Caco-2 (cell line): ENCODE measurements at regions not wholly inside any gene's neighbourhood (a gene's known extent, or its start where the extent isn't known, plus 50 kb on each side); places are given as distances from the start of the nearest gene placed in this dataset.
"Not testable (repeated sequence)": the region's sequence is repeated elsewhere in the genome, so short reads cannot be mapped to it uniquely, and the experiment has no call there.

Experiments used
- BruUV-seq: library from RNA; stranded (reverse); fragments of 400-500 nt; replicated peaks from 2 replicates; lab custom pipeline; 2021; lab: Mats Ljungman, UMichigan
- CTCF ChIA-PET: fragments of 300-600 bp; sonication (Branson Sonifier 250); formaldehyde crosslinking; loops from one replicate; lab custom pipeline; 2022; ENCODE audit warnings: antibody characterized with exemption; lab: Charles Lee
- POLR2A ChIA-PET: fragments of 300-600 bp; sonication (Branson Sonifier 250); formaldehyde crosslinking; loops from one replicate; lab custom pipeline; 2022; ENCODE audit warnings: antibody characterized with exemption; lab: Charles Lee
- DNase-seq, 2 experiments: peaks; one replicate each; pipeline versions ENCODE4 v3.0.0 to v3.0.0-alpha.2; 2020 to 2022
- H3K27me3 ChIP-seq: replicated peaks from 2 replicates; pipeline ENCODE4 v1.6.0; 2011; ENCODE audit warnings: low read length; ENCODE audit not compliant: control insufficient read depth, insufficient read depth
- H3K36me3 ChIP-seq: 2 replicates; pipeline ENCODE4 v1.5.1; 2011; ENCODE audit warnings: low read length; ENCODE audit not compliant: control insufficient read depth, insufficient read depth
- H3K4me1 ChIP-seq: fragments of 250-450 bp; sonication (Bioruptor Pico); 2 replicates; pipeline ENCODE4 v1.5.1; 2020; ENCODE audit warnings: mild to moderate bottlenecking
- H3K4me3 ChIP-seq: 2 replicates; pipeline ENCODE4 v1.5.1; 2011; ENCODE audit warnings: low read depth, mild to moderate bottlenecking, control low read depth, low read length
- H3K9me3 ChIP-seq: fragments of 250-450 bp; sonication (Bioruptor Pico); 2 replicates; pipeline ENCODE4 v1.5.1; 2020; ENCODE audit warnings: mild to moderate bottlenecking, moderate library complexity
- H3K27ac Mint-ChIP-seq: one replicate; pipeline ENCODE4 v1.8.0; 2022; ENCODE audit warnings: mixed read lengths; ENCODE audit not compliant: unreplicated experiment
- H3K27me3 Mint-ChIP-seq: one replicate; pipeline ENCODE4 v1.8.0; 2022; ENCODE audit warnings: mixed read lengths; ENCODE audit not compliant: insufficient read depth, unreplicated experiment
- H3K36me3 Mint-ChIP-seq: one replicate; pipeline ENCODE4 v1.8.0; 2022; ENCODE audit warnings: mild to moderate bottlenecking, mixed read lengths; ENCODE audit not compliant: insufficient read depth, unreplicated experiment
- H3K4me1 Mint-ChIP-seq: one replicate; pipeline ENCODE4 v1.8.0; 2022; ENCODE audit warnings: low read depth, mixed read lengths; ENCODE audit not compliant: unreplicated experiment
- H3K4me3 Mint-ChIP-seq: one replicate; pipeline ENCODE4 v1.8.0; 2022; ENCODE audit warnings: mild to moderate bottlenecking, moderate library complexity, mixed read lengths; ENCODE audit not compliant: unreplicated experiment
- H3K9me3 Mint-ChIP-seq: one replicate; pipeline ENCODE4 v1.8.0; 2022; ENCODE audit warnings: mixed read lengths; ENCODE audit not compliant: unreplicated experiment
- CTCF ChIP-seq, 2 experiments: fragments of 200-600 bp in 1 of 2; IDR thresholded peaks; 1 replicate in 1 of 2; 2 replicates in 1 of 2; pipeline versions ENCODE4 v1.5.1 to v1.8.0; 2011 to 2022; ENCODE audit warnings: antibody characterized with exemption in 1 of 2, control low read depth in 1 of 2, inconsistent platforms in 1 of 2, low read depth in 1 of 2, low read length in 1 of 2, mild to moderate bottlenecking in 1 of 2, moderate library complexity in 1 of 2; ENCODE audit not compliant: insufficient read depth in 1 of 2, severe bottlenecking in 1 of 2, unreplicated experiment in 1 of 2
- intact Hi-C: fragments of 100-400 bp; cut with micrococcal nuclease; formaldehyde crosslinking; loops from one replicate; pipeline ENCODE4 v1.10.0; 2022; ENCODE audit not compliant: unreplicated experiment

- H3K36me3 ChIP-seq: no peaks in the 10 kb centered on the region
- H3K27ac Mint-ChIP-seq: no peak overlapping the region
- H3K36me3 Mint-ChIP-seq: no peaks in the 10 kb centered on the region
- no peaks in the 10 kb centered on the region for H3K9me3 Mint-ChIP-seq
- BruUV-seq: no TSS peak
- ChIA-PET CTCF (no interaction called here), POLR2A (no interaction called here)
- no peak overlapping the region for H3K4me3 ChIP-seq
- H3K4me1 ChIP-seq: no peaks in the 10 kb centered on the region
- H3K4me1 Mint-ChIP-seq: no peaks in the 10 kb centered on the region
- H3K27me3 ChIP-seq: no peaks in the 10 kb centered on the region
- no peak for DNase-seq
- no peaks in the 10 kb centered on the region for H3K9me3 ChIP-seq
- no peak for TF ChIP-seq CTCF (IDR thresholded peaks at IDR 0.05; ENCODE audit: insufficient read depth in 1 of 2, low read depth in 1 of 2, low read length in 1 of 2, severe bottlenecking in 1 of 2, unreplicated experiment in 1 of 2)
- peaks cover 2% of the 10 kb centered on the region for H3K27me3 Mint-ChIP-seq
- intact Hi-C loops: no loop called here
- H3K4me3 Mint-ChIP-seq: no peak overlapping the region
These were observed 77.7 kb upstream of the SPEF2 start for GRCh38 chr5:35540002-35540401.

GRCh38 chr5:35538198-35538931 is 79.3 kb upstream of the SPEF2 start:
- ChIA-PET POLR2A (no interaction called here), CTCF (no interaction called here)
- Mint-ChIP-seq H3K27me3 (peaks cover 2% of the 10 kb centered on the region), H3K4me1 (no peaks in the 10 kb centered on the region), H3K27ac (no peak overlapping the region), H3K9me3 (no peaks in the 10 kb centered on the region), H3K36me3 (no peaks in the 10 kb centered on the region), H3K4me3 (no peak overlapping the region)
- no peak for DNase-seq
- Histone ChIP-seq H3K36me3 (no peaks in the 10 kb centered on the region), H3K4me1 (no peaks in the 10 kb centered on the region), H3K9me3 (no peaks in the 10 kb centered on the region), H3K27me3 (no peaks in the 10 kb centered on the region), H3K4me3 (no peak overlapping the region)
- no peak for TF ChIP-seq CTCF (IDR thresholded peaks at IDR 0.05; ENCODE audit: insufficient read depth in 1 of 2, low read depth in 1 of 2, low read length in 1 of 2, severe bottlenecking in 1 of 2, unreplicated experiment in 1 of 2)
- no TSS peak for BruUV-seq
- intact Hi-C loops: no loop called here

GRCh38 chr5:35533156-35533555 is 84.5 kb upstream of the SPEF2 start:
- TF ChIP-seq CTCF (IDR thresholded peaks at IDR 0.05; ENCODE audit: insufficient read depth in 1 of 2, low read depth in 1 of 2, low read length in 1 of 2, severe bottlenecking in 1 of 2, unreplicated experiment in 1 of 2): no peak
- CTCF ChIA-PET: no interaction called here
- intact Hi-C loops: no loop called here
- H3K36me3 ChIP-seq: no peaks in the 10 kb centered on the region
- no TSS peak for BruUV-seq
- H3K27me3 ChIP-seq: no peaks in the 10 kb centered on the region
- H3K27me3 Mint-ChIP-seq: no peaks in the 10 kb centered on the region
- no peak overlapping the region for H3K27ac Mint-ChIP-seq
- no peak overlapping the region for H3K4me3 ChIP-seq
- no peak for DNase-seq
- no peaks in the 10 kb centered on the region for H3K9me3 ChIP-seq
- no peaks in the 10 kb centered on the region for H3K4me1 Mint-ChIP-seq
- H3K9me3 Mint-ChIP-seq: no peaks in the 10 kb centered on the region
- H3K4me1 ChIP-seq: no peaks in the 10 kb centered on the region
- POLR2A ChIA-PET: no interaction called here
- H3K4me3 Mint-ChIP-seq: no peak overlapping the region
- H3K36me3 Mint-ChIP-seq: no peaks in the 10 kb centered on the region

GRCh38 chr5:35531553-35531952 is 86.1 kb upstream of the SPEF2 start:
- H3K4me3 ChIP-seq, H3K27me3 Mint-ChIP-seq, H3K36me3 Mint-ChIP-seq, H3K9me3 ChIP-seq, CTCF ChIA-PET, H3K27ac Mint-ChIP-seq, H3K4me3 Mint-ChIP-seq, H3K9me3 Mint-ChIP-seq, H3K36me3 ChIP-seq, H3K4me1 Mint-ChIP-seq, BruUV-seq, H3K4me1 ChIP-seq, POLR2A ChIA-PET, DNase-seq, intact Hi-C loops, H3K27me3 ChIP-seq: not testable (repeated sequence)
